HG03175 (cell line): ENCODE measurements at regions not wholly inside any gene's neighbourhood (a gene's known extent, or its start where the extent isn't known, plus 50 kb on each side); places are given as distances from the start of the nearest gene placed in this dataset.
"Not testable (repeated sequence)": the region's sequence is repeated elsewhere in the genome, so short reads cannot be mapped to it uniquely, and the experiment has no call there.

Experiments used
- ATAC-seq: cut with Tn5 transposase; IDR thresholded peaks from one replicate; pipeline ENCODE4 v1.9.1; 2021; ENCODE audit warnings: mild to moderate bottlenecking, moderate library complexity; ENCODE audit not compliant: unreplicated experiment

GRCh38 chr11:100528872-100529416, 158.1 kb upstream of the ARHGAP42 start:
- no peak for ATAC-seq

GRCh38 chr11:100531290-100531689, 155.8 kb upstream of the ARHGAP42 start:
- ATAC-seq: not testable (repeated sequence)

- no peak for ATAC-seq
Measured at GRCh38 chr11:100536979-100537378, 150.1 kb upstream of the ARHGAP42 start.

- no peak for ATAC-seq
Measured at GRCh38 chr11:100543386-100543785, 143.7 kb upstream of the ARHGAP42 start.

- no peak for ATAC-seq
Measured at GRCh38 chr11:100545556-100545955, 141.5 kb upstream of the ARHGAP42 start.

GRCh38 chr11:100545970-100546369, 141.1 kb upstream of the ARHGAP42 start:
- no peak for ATAC-seq

GRCh38 chr11:100546714-100547113, 140.4 kb upstream of the ARHGAP42 start:
- no peak for ATAC-seq

- no peak for ATAC-seq
Measured at GRCh38 chr11:100550298-100550697, 136.8 kb upstream of the ARHGAP42 start.

- ATAC-seq: no peak
Measured at GRCh38 chr11:100550912-100551632, 136.0 kb upstream of the ARHGAP42 start.

GRCh38 chr11:100555931-100556330, 131.2 kb upstream of the ARHGAP42 start:
- no peak for ATAC-seq

- no peak for ATAC-seq
Measured at GRCh38 chr11:100556781-100557180, 130.3 kb upstream of the ARHGAP42 start.

- ATAC-seq: no peak
Measured at GRCh38 chr11:100557830-100558611, 129.1 kb upstream of the ARHGAP42 start.

GRCh38 chr11:100560606-100561005, 126.5 kb upstream of the ARHGAP42 start:
- ATAC-seq: no peak

- no peak for ATAC-seq
Measured at GRCh38 chr11:100561323-100561722, 125.8 kb upstream of the ARHGAP42 start.

- no peak for ATAC-seq
Measured at GRCh38 chr11:100562128-100562527, 125.0 kb upstream of the ARHGAP42 start.

GRCh38 chr11:100563541-100564280, 123.4 kb upstream of the ARHGAP42 start:
- no peak for ATAC-seq

- no peak for ATAC-seq
Measured at GRCh38 chr11:100573911-100574513, 113.1 kb upstream of the ARHGAP42 start.

GRCh38 chr11:100574894-100575769, 112.0 kb upstream of the ARHGAP42 start:
- no peak for ATAC-seq

- ATAC-seq: peak; percentile 92
Measured at GRCh38 chr11:100575860-100576717, 111.0 kb upstream of the ARHGAP42 start.
